T47D (cell line): ENCODE measurements at regions not wholly inside any gene's neighbourhood (a gene's known extent, or its start where the extent isn't known, plus 50 kb on each side); places are given as distances from the start of the nearest gene placed in this dataset.

Source experiments
- DNase-seq, 2 experiments: peaks; one replicate each; pipeline versions ENCODE4 v3.0.0 to v3.0.0-alpha.2; 2011 to 2012; ENCODE audit warnings: low read depth in 1 of 2, low spot score in 1 of 2
- JUND ChIP-seq: IDR thresholded peaks from 2 replicates; pipeline ENCODE4 v1.6.1; 2012; ENCODE audit warnings: low read depth
- in situ Hi-C: cut with HindIII; loops from 2 replicates; pipeline ENCODE4 v1.10.0; 2016; ENCODE audit warnings: low sequenced_read_pairs, low pct_unique_long_range_greater_than_20kb

- TF ChIP-seq JUND, result no peak
- DNase-seq, result no peak
- in situ Hi-C loops, result no loop called here
These were observed 641.2 kb upstream of the VSTM2A start for GRCh38 chr7:53900856-53901528.

- no peak for DNase-seq
- no peak for TF ChIP-seq JUND
- in situ Hi-C loops, result no loop called here
These were observed 637.8 kb upstream of the VSTM2A start for GRCh38 chr7:53904355-53904754.

DNA sequence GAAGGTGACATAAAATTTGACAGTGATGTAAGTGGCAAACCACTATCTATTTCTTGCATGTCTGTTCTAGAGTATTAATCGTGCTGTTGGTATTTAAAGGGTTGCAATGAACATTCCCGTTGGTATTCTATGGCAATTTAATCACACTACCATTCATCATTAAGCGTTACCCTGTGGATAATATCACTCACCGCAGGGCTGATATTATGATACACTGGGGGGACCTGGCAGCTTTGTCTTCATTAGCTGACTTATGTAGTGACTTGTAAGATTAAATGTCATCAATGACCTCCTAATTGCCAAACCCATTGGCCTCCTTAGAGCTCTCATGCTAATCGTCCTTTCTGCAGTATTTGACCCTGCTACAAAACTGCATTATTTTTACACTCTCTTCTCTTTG, 624.5 kb upstream of the VSTM2A start:
- no peak for DNase-seq
- no peak for TF ChIP-seq JUND
- in situ Hi-C loops, result no loop called here

DNA sequence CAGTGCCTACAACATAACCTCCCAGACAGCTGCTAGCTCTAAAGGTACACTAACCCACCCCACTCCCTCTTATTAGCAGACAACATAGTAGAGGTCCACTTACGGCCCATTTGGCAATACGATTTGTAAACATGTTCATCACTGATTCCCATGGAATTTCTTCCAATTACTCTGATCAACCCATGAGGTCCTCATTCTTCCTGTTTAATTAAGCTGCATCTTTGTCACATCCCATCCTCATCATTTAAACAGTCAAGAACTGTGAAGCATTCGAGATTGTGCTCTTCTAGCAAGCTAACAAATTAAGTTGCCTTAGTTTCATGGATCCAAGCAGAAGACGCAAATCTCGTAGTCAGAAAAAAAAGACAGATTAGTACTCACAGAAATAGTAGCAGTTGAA, 622.2 kb upstream of the VSTM2A start:
- TF ChIP-seq JUND, result no peak
- in situ Hi-C loops, result no loop called here
- no peak for DNase-seq

DNA sequence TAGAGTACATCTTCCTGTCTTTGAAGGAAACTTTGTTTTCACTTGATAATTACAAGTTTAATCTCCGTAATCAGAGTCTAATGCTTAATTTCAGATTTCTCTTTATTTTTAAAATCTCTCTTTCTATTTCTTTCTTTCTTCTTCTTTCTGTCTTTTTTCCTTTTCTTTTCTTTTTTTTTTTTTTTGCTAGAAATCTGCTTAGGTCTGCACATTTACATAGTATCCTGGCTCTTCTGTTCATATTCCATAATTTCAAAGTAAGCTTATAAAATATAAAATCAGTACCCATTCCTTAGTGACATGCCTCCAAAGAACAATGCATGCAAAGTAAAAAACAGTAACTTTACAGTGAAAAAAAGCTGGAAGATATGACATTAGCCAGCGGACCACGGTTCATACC, 601.7 kb upstream of the VSTM2A start:
- DNase-seq, result no peak
- no peak for TF ChIP-seq JUND
- in situ Hi-C loops, result no loop called here

DNA sequence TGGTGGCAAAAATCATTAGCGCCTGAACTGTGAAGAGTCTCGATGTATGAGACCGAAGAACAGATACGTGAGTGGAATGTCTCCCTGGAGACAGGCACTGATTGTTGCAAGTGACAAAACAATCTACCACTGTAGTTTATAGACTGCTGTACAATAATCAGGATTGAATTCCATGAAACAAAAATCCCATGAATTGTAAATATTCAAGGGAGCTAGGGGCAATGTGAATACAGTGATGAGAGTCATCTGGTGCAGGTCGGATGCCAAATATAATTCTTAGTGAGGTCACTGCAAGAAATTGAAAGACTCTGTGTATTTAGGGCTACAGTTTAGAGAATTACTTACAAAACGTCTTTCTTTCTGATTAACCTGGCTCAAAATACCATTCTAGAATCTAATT, 594.4 kb upstream of the VSTM2A start:
- DNase-seq, result no peak
- in situ Hi-C loops, result no loop called here
- no peak for TF ChIP-seq JUND

DNA sequence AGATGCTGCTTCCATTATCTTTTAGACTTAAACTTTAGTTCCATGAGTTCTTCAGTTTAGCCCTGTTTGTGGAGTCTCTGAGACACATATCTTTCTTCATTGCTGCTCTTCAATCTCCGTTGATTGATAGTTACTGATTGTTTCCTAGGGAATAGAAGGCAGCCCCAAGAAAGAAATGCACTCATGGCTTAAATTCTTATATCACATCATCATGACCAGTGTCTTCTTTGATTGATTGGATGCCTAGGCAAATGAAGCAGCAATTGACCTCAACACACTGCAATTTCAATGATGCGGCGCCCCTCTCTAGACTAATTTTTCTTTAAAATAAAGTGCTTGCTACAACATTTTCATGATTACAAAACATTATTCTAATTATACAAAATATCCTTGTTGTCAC, 576.5 kb upstream of the VSTM2A start:
- DNase-seq, result no peak
- TF ChIP-seq JUND, result no peak
- in situ Hi-C loops, result no loop called here

GRCh38 chr7:53983480-53983879, 558.7 kb upstream of the VSTM2A start:
- in situ Hi-C loops, result no loop called here
- TF ChIP-seq JUND, result no peak
- no peak for DNase-seq

GRCh38 chr7:53984776-53985175, 557.4 kb upstream of the VSTM2A start:
- TF ChIP-seq JUND, result no peak
- in situ Hi-C loops, result no loop called here
- peak in 1 of 2 experiments; percentile 50 for DNase-seq

DNA sequence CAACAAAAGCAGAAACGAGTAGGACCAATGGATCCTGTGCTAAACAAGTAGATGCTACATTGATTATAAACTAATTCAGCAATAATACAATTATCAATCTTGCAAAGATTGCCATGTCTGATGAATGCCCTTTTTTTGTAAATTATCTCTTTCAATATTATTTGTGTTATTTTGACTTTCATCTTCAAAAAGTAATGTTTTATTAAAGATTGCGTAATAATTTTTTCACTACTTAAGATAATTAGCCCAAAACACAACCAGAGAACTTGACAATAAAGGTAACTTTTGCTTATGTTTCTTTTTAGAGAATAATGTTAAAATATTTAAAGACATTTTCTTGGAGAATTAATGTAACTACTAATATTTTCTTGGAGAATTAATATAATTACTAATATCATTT, 553.8 kb upstream of the VSTM2A start:
- no peak for DNase-seq
- TF ChIP-seq JUND, result no peak
- in situ Hi-C loops, result no loop called here

GRCh38 chr7:53993224-53993623, 549.0 kb upstream of the VSTM2A start:
- TF ChIP-seq JUND, result no peak
- no peak for DNase-seq
- in situ Hi-C loops, result no loop called here

DNA sequence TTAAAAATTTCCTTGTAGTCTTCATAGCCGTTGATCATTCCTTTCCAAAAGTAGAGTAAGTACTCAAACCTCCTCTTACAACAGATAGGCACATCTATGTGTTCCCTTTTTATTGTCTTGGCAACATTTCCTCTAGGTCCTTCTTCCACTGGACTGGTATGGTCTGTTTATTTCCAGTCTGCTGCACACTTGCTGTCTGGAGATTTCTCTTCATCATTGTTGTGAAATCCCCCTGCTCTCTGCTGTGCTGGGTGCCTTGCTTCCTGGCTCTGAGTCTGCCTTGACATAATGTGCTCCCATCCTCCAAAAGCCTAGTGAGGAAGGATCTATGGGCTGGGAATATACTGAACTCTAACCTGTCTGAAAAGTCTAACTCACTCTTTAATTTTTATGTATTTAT, 545.3 kb upstream of the VSTM2A start:
- TF ChIP-seq JUND, result no peak
- no peak for DNase-seq
- in situ Hi-C loops, result no loop called here

DNA sequence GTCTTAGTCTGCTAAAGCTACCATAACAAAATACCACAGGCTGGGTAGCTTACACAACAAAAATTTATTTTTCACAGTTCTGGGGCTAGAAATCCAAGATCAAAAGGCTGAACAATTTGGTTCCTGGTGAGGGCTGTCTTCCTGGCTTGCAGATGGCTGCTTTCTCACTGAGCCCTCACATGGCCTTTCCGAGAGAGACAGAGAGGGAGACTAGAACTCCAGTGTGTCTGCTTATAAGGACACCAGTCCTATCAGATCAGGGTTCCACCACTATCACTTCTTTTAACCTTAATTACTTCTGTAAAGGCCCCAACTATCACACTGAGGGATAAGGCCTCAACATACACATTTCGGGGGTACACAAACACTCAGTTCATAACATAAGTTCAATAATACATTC, 527.4 kb upstream of the VSTM2A start:
- in situ Hi-C loops, result no loop called here
- no peak for DNase-seq
- TF ChIP-seq JUND, result no peak

GRCh38 chr7:54015251-54015650, 526.9 kb upstream of the VSTM2A start:
- no peak for DNase-seq
- TF ChIP-seq JUND, result no peak
- in situ Hi-C loops, result no loop called here

GRCh38 chr7:54037873-54038272, 504.3 kb upstream of the VSTM2A start:
- no peak for DNase-seq
- TF ChIP-seq JUND, result no peak
- in situ Hi-C loops, result no loop called here
